AG09309 (cell line): ENCODE measurements at regions not wholly inside any gene's neighbourhood (a gene's known extent, or its start where the extent isn't known, plus 50 kb on each side); places are given as distances from the start of the nearest gene placed in this dataset.
A peak's percentile ranks its signal among the peaks of the same experiment; 100 is the strongest.

ENCODE experiments used
- DNase-seq: peaks from one replicate; pipeline ENCODE4 v3.0.0-alpha.2; 2010; ENCODE audit warnings: low read depth
- H3K4me3 ChIP-seq: 2 replicates; pipeline ENCODE4 v1.5.1; 2011; ENCODE audit warnings: mild to moderate bottlenecking, low read depth, low read length, moderate library complexity; ENCODE audit not compliant: control insufficient read depth
- TF ChIP-seq, protein P1 (sequence below): IDR thresholded peaks from 2 replicates; pipeline ENCODE4 v1.5.1; 2011; ENCODE audit warnings: mild to moderate bottlenecking, low read depth, low read length, inconsistent platforms; ENCODE audit not compliant: insufficient read depth, control insufficient read depth; ENCODE audit errors: missing control alignments

DNA sequence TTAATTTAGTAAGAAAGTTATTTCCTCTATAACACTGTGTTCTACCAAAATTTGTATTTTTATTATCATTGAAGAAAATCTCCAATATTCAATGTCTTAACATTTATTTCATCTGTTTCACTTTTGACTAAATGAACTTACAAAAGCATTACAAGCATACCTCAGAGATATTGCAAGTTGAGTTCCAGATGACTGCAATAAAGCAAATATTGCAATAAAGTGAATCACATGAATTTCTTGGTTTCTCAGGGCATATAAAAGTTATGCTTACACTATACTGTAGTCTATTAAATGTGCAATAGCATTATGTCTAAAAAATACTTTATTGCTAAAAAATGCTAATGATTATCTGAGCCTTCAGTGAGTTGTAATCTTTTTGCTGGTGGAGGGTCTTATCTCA lies 78.3 kb downstream of the TTC32 start:
- DNase-seq, result peak; percentile 66
- TF ChIP-seq, protein P1, sequence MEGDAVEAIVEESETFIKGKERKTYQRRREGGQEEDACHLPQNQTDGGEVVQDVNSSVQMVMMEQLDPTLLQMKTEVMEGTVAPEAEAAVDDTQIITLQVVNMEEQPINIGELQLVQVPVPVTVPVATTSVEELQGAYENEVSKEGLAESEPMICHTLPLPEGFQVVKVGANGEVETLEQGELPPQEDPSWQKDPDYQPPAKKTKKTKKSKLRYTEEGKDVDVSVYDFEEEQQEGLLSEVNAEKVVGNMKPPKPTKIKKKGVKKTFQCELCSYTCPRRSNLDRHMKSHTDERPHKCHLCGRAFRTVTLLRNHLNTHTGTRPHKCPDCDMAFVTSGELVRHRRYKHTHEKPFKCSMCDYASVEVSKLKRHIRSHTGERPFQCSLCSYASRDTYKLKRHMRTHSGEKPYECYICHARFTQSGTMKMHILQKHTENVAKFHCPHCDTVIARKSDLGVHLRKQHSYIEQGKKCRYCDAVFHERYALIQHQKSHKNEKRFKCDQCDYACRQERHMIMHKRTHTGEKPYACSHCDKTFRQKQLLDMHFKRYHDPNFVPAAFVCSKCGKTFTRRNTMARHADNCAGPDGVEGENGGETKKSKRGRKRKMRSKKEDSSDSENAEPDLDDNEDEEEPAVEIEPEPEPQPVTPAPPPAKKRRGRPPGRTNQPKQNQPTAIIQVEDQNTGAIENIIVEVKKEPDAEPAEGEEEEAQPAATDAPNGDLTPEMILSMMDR, result no peak
- no peak overlapping the region for H3K4me3 ChIP-seq

DNA sequence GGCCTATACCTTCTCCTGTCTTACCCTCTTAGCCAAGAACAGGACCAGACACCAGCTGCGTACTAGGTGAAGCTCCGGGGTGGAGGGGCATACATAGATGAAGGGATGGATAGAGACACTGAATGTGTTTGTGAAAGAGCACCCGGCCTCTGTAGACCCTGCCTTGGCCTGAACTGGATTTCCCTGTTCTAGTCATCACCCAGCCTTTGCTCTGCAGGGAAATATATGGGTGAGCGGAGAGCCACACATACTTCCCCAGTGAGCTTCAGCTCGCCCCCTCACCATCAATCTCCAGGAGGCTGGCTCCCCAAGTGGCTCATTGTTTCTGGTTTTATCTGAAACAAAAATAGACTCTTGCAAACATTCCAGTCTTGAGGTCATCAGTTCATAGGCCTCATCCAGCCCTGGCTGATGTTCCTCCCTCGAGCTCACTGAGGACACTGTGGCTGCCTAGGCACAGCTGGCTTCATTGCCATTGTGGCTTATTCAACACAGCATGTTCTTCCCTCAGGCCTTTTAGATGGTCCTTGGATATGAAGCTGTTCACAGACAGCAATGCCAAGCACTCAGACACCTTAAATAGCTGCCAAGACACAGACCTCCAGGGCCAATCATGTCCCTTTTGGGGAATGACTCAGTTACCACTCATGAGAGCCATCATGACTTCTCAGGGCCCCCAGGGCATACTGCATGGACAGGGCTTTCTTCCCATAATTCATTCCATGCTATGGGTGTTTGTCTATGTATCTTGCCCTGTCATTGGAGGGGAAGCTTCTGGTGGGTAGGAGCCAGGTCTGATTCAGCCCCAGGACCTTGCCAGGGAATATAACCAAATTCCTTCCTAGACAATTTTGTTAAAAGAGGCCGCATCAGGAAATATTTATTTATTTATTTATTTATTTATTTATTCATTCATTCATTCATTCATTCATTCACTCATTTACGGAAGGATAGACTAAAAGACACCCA lies 82.4 kb downstream of the TTC32 start:
- TF ChIP-seq, protein P1, result no peak
- H3K4me3 ChIP-seq, result no peak overlapping the region
- DNase-seq, result peak; percentile 87

DNA sequence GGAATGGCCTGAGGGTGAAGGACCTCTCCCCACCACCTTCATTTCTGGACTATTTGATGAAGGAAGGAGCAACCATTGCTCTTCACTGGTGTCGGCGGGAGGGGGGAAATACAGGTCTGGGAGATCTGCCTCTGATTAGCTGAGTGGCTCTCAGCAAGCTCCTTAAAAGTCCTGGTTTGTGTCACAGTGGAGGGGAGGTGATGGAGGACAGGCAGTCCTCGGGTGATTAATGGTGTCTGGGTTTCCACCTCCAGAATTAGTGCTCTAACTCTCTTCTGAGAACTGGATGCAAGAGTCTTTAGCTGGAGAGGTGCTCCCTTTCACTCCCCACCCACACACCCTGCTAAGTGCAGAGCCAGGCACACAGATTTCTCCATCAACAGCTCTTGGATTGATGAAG lies 83.2 kb downstream of the TTC32 start:
- no peak overlapping the region for H3K4me3 ChIP-seq
- TF ChIP-seq, protein P1, result no peak

DNA sequence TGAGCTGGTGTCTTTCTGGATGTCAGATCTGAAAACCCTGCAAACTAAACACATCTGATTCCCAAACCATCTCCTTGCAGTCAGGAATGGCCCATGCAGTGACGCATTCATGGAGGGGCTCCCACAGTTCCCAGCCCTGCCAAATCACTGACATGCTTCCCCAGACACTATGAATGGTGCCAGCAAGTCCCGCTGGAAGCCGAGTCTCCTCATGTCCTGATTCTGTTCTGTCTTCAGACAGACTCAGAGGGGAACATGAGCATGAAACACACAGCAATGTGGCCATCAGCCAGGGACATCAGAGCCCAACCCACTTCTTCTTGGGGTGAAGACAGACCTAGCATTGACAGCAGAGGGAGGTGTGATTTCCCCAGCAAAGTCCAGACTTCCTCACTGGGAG lies 83.7 kb downstream of the TTC32 start:
- H3K4me3 ChIP-seq, result no peak overlapping the region
- DNase-seq, result no peak
- TF ChIP-seq, protein P1, result no peak

More for the DNA sequence above, 83.2 kb downstream of the TTC32 start:
- no peak for DNase-seq

DNA sequence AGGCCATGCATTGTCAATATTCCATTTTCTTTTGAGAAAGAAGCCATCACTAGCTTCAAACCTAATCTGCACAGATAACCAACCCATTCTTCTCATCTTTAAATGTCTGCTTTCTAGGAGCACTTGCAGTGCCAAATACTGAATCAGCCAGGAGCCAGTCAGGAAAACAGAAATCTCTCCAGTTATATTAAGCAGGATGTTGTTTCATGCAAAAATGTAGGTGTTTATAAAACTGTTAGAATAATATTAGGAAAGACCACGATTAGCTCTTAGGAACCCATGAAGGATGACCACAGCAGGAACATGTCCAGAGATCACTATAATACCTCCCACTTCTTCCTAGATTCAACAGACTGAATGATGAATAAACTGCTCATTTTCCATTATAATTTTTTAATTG lies 86.0 kb downstream of the TTC32 start:
- H3K4me3 ChIP-seq, result no peak overlapping the region
- TF ChIP-seq, protein P1, result no peak
- no peak for DNase-seq

DNA sequence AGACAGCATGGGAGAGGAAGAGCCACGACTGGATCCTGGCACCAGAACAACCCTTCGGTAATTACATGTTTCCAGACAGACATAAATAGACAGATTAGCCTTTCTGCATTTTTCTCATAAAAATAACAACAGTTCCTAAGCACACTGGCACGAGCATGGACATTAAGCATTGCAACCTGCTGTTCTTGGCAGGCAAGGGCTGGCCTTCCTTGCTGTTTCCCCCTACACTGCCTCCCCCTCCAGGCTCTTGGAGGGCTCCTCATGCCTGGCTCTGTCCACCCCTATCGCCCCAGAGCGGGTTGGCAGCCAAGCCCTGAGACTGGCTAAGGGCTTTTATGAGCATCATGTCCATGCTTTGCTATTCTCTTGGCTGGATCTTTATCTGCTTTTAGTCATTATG lies 89.6 kb downstream of the TTC32 start:
- TF ChIP-seq, protein P1, result no peak
- no peak overlapping the region for H3K4me3 ChIP-seq
- peak; percentile 65 for DNase-seq
